ENCODE measurements at regions not wholly inside any gene's neighbourhood (a gene's known extent, or its start where the extent isn't known, plus 50 kb on each side); places are given as distances from the start of the nearest gene placed in this dataset.

GRCh38 chr3:84184937-84185336, 773.9 kb upstream of the CADM2 start:
- Histone ChIP-seq H3K14ac (ENCODE audit: insufficient read depth, low read length) (no peak overlapping the region), H2BK20ac (ENCODE audit: low read depth, low read length, poor library complexity, severe bottlenecking) (no peak overlapping the region), H3K27me3 (ENCODE audit: insufficient read depth, low read length) (no peaks in the 10 kb centered on the region), H3T11ph (ENCODE audit: low read length) (no peak overlapping the region), H3K9me3 (ENCODE audit: control insufficient read depth, low read depth, low read length) (no peaks in the 10 kb centered on the region), H4K20me1 (ENCODE audit: control insufficient read depth, insufficient read depth, insufficient read length) (no peaks in the 10 kb centered on the region), H4K5ac (ENCODE audit: insufficient read length, low read depth, low read length) (no peak overlapping the region), H2BK15ac (ENCODE audit: low read depth, low read length) (no peak overlapping the region), H3K23ac (ENCODE audit: insufficient read length, low read depth, low read length) (no peak overlapping the region), H3K4me2 (ENCODE audit: insufficient read depth, insufficient read length, low read length) (no peak overlapping the region), H3K56ac (ENCODE audit: insufficient read length, low read depth, low read length) (no peak overlapping the region), H3K4ac (ENCODE audit: low read depth, low read length) (no peak overlapping the region), H2BK5ac (ENCODE audit: insufficient read length, low read length) (no peak overlapping the region), H2AK5ac (ENCODE audit: insufficient read length, low read length) (no peak overlapping the region), H2BK120ac (ENCODE audit: low read depth, low read length, poor library complexity, severe bottlenecking) (no peak overlapping the region), H4K91ac (ENCODE audit: insufficient read length, low read depth, low read length) (no peak overlapping the region), H3K4me1 (ENCODE audit: insufficient read depth, low read length) (no peaks in the 10 kb centered on the region), H3K9ac (ENCODE audit: extremely low read depth, insufficient read length, low read length) (no peak overlapping the region), H3K18ac (ENCODE audit: insufficient read length, low read depth, low read length) (no peak overlapping the region), H2AFZ (ENCODE audit: low read length) (no peak overlapping the region), H3K23me2 (ENCODE audit: insufficient read length, low read depth, low read length, poor library complexity, severe bottlenecking) (no peaks in the 10 kb centered on the region), H4K8ac (replicated peaks; ENCODE audit: insufficient read length, low read depth, low read length) (no peak overlapping the region), H2BK12ac (ENCODE audit: insufficient read length, low read depth, low read length) (no peak overlapping the region), H3K79me2 (ENCODE audit: insufficient read depth, low read length) (no peaks in the 10 kb centered on the region), H3K79me1 (ENCODE audit: insufficient read depth, low read depth, low read length, poor library complexity, severe bottlenecking) (no peaks in the 10 kb centered on the region), H3K27ac (ENCODE audit: insufficient read length, low read depth, low read length) (no peak overlapping the region)
- H3K27me3 Mint-ChIP-seq (ENCODE audit: low read depth), result no peaks in the 10 kb centered on the region
- no peak overlapping the region for H3K4me3 Mint-ChIP-seq
- no peak for TF ChIP-seq CTCF (conservative IDR thresholded peaks at IDR 0.05)
- DNase-seq, result no peak
- no CpG with 5 or more reads among the region's 2 CpGs for WGBS (ENCODE audit: extremely low coverage, insufficient read length, low lambda C conversion rate)
- peaks cover 2% of the 10 kb centered on the region in 2 experiments; a peak in 2 of 4 replicates for H3K4me1 Mint-ChIP-seq
- peaks cover 3 to 4% (median 3%) of the 10 kb centered on the region in 3 experiments; a peak in 5 of 7 replicates for H3K36me3 Mint-ChIP-seq (ENCODE audit: insufficient read depth in 1 of 3, low read depth in 3 of 3)
- no peak overlapping the region for H3K27ac Mint-ChIP-seq
- peaks cover 4 to 7% of the 10 kb centered on the region in 2 experiments; a peak in 4 of 5 replicates for H3K9me3 Mint-ChIP-seq
